Rectal smooth muscle tissue (tissue), 1 donor: ENCODE measurements at regions not wholly inside any gene's neighbourhood (a gene's known extent, or its start where the extent isn't known, plus 50 kb on each side); places are given as distances from the start of the nearest gene placed in this dataset.

Experiments
- H3K27ac ChIP-seq: one replicate; pipeline ENCODE4 v1.7.0; 2013; ENCODE audit warnings: low read depth, low read length, inconsistent platforms
- H3K27me3 ChIP-seq: one replicate; pipeline ENCODE4 v1.7.0; 2013; ENCODE audit warnings: low read length; ENCODE audit not compliant: control insufficient read depth, insufficient read depth
- H3K36me3 ChIP-seq: one replicate; pipeline ENCODE4 v1.7.0; 2013; ENCODE audit warnings: low read length; ENCODE audit not compliant: control insufficient read depth, insufficient read depth
- H3K4me1 ChIP-seq: one replicate; pipeline ENCODE4 v1.7.0; 2013; ENCODE audit warnings: low read length; ENCODE audit not compliant: control insufficient read depth, insufficient read depth
- H3K4me3 ChIP-seq: one replicate; pipeline ENCODE4 v1.7.0; 2013; ENCODE audit warnings: low read length
- H3K9ac ChIP-seq: one replicate; pipeline ENCODE4 v1.7.0; 2013; ENCODE audit warnings: low read length

DNA sequence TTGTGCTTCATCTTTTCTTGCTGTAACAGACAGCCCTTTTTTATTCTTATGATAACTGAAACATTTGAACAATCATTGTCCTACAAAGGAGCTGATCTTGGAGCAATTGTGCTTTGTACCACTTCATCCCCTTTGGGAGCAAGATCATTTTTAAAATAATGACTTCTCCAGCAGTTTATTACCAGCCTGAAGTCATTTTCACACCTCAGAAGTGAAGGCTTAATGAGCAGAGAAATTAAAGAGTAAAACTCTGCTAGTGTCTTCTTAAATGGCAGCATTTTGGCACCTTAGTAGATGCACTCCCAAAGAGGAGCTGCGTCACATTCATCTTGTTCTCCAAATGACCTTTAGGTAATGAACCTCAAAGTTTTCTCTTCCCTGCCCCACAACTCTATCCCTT, 439.6 kb upstream of the CAMK1G start:
- Histone ChIP-seq H3K27ac (no peak overlapping the region), H3K27me3 (no peaks in the 10 kb centered on the region), H3K4me1 (no peaks in the 10 kb centered on the region), H3K9ac (no peak overlapping the region), H3K4me3 (no peak overlapping the region), H3K36me3 (no peaks in the 10 kb centered on the region)

GRCh38 chr1:209150114-209150513, 433.4 kb upstream of the CAMK1G start:
- no peak overlapping the region for H3K9ac ChIP-seq
- H3K36me3 ChIP-seq, result no peaks in the 10 kb centered on the region
- no peak overlapping the region for H3K27ac ChIP-seq
- H3K4me1 ChIP-seq, result no peaks in the 10 kb centered on the region
- no peaks in the 10 kb centered on the region for H3K27me3 ChIP-seq
- H3K4me3 ChIP-seq, result no peak overlapping the region

DNA sequence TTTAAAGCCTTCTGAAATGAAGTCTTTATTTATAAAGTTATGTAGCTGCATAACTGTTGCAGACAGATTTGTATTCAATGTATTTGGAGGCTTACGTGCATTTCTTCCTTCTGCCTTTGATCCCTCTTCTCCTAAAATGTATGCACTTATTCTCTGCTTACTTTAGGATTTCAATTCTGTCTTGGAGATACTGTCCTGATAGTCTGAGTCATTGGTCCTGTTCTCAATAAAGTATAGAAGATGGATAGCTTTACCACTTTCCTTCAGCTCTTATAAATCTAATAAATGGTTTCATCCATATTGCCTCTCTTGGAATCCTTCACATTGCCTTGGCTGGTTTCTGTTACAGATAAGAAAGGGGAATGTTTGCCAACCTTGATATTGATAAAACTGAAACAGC, 430.1 kb upstream of the CAMK1G start:
- Histone ChIP-seq H3K4me1 (no peaks in the 10 kb centered on the region), H3K36me3 (no peaks in the 10 kb centered on the region), H3K4me3 (no peak overlapping the region), H3K27ac (no peak overlapping the region), H3K27me3 (no peaks in the 10 kb centered on the region), H3K9ac (no peak overlapping the region)

DNA sequence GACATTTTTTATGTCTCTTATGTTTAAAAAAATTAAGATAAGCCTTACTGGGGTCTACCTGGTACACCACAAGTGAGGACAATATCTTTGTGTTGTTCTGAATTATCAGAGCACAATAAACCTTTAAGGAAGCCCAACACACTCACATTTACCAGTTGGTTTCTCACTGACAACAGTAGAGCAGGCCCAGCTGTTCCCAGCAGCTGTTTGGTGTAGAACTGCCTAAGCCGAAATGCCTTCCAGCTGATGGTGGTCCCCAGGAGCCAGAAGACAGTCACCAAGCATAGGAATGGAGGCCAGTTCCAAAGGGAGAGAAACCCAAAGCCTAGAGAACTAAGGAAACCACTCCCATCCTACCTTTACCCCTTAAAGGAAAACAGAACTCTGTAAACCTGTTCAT, 428.6 kb upstream of the CAMK1G start:
- H3K9ac ChIP-seq, result no peak overlapping the region
- no peaks in the 10 kb centered on the region for H3K4me1 ChIP-seq
- H3K27me3 ChIP-seq, result no peaks in the 10 kb centered on the region
- no peak overlapping the region for H3K27ac ChIP-seq
- no peak overlapping the region for H3K4me3 ChIP-seq
- H3K36me3 ChIP-seq, result no peaks in the 10 kb centered on the region

GRCh38 chr1:209155546-209155945, 428.0 kb upstream of the CAMK1G start:
- H3K4me3 ChIP-seq, result no peak overlapping the region
- H3K36me3 ChIP-seq, result no peaks in the 10 kb centered on the region
- H3K27me3 ChIP-seq, result no peaks in the 10 kb centered on the region
- H3K9ac ChIP-seq, result no peak overlapping the region
- no peak overlapping the region for H3K27ac ChIP-seq
- no peaks in the 10 kb centered on the region for H3K4me1 ChIP-seq

DNA sequence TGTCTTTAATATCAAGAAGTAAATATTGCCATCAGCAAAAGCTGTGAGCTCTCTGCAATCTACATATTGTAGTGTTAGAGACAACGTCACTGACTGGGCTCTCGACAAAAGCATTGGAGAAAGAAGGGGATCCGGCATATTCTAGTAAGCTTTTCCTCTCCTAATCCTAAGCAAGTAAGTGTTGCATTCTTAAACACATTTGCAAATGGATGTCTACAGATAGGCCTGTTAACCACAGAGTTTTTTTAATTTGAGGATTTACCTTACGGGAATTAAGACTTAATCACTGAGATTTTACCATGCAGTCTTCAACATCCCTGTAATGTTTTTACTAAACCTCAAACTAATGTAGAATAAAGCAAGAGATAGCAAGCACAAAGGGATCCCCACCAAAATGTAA, 426.5 kb upstream of the CAMK1G start:
- no peaks in the 10 kb centered on the region for H3K4me1 ChIP-seq
- H3K4me3 ChIP-seq, result no peak overlapping the region
- no peaks in the 10 kb centered on the region for H3K36me3 ChIP-seq

GRCh38 chr1:209157546-209158249, 425.8 kb upstream of the CAMK1G start:
- Histone ChIP-seq H3K27ac (no peak overlapping the region), H3K9ac (no peak overlapping the region), H3K27me3 (no peaks in the 10 kb centered on the region)

More for the DNA sequence above, 426.5 kb upstream of the CAMK1G start:
- no peak overlapping the region for H3K27ac ChIP-seq
- no peaks in the 10 kb centered on the region for H3K27me3 ChIP-seq
- H3K9ac ChIP-seq, result no peak overlapping the region

DNA sequence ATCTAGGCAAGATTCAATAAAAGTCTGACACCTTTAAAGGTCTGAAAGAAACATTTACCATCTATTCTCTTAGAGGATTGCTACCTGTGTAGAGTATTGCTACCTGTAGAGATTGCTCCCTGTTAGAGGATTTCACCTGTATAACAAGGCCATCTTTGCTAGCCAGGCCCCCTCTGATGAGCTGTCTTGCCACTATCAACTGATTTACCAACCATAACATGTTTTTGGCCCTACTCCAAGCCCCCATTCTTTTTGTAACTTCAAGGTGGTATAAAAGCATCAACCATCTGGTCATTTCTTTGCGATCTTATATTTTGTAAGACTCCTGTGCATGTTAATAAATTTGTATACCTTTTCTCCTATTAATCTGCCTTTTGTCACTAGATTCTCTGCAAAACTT, 424.7 kb upstream of the CAMK1G start:
- H3K27ac ChIP-seq, result no peak overlapping the region
- no peak overlapping the region for H3K4me3 ChIP-seq
- no peak overlapping the region for H3K9ac ChIP-seq
- no peaks in the 10 kb centered on the region for H3K36me3 ChIP-seq
- no peaks in the 10 kb centered on the region for H3K27me3 ChIP-seq
- no peaks in the 10 kb centered on the region for H3K4me1 ChIP-seq

More at GRCh38 chr1:209157546-209158249, 425.8 kb upstream of the CAMK1G start:
- H3K36me3 ChIP-seq, result no peaks in the 10 kb centered on the region
- no peak overlapping the region for H3K4me3 ChIP-seq
- no peaks in the 10 kb centered on the region for H3K4me1 ChIP-seq

DNA sequence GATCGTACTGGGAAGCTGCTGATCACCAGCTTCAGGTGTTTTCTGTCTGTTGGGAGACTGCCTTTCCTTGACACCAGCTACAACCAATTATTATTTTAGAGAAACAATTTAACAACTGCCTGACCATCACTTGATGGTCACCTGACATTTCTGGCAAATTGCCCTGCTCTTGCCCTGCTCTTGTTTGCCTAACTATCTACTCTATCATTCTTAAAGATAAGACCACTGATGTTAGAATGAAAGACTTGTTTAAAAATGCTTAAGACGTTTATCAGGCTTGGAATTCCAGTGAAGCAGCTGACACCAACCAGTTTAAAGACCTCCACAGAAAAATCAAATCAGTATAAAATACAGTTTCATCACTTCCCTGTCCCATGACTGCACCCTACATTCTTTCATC, 423.3 kb upstream of the CAMK1G start:
- H3K27ac ChIP-seq, result no peak overlapping the region
- H3K4me3 ChIP-seq, result no peak overlapping the region
- no peak overlapping the region for H3K9ac ChIP-seq
- no peaks in the 10 kb centered on the region for H3K36me3 ChIP-seq
- no peaks in the 10 kb centered on the region for H3K4me1 ChIP-seq
- no peaks in the 10 kb centered on the region for H3K27me3 ChIP-seq

DNA sequence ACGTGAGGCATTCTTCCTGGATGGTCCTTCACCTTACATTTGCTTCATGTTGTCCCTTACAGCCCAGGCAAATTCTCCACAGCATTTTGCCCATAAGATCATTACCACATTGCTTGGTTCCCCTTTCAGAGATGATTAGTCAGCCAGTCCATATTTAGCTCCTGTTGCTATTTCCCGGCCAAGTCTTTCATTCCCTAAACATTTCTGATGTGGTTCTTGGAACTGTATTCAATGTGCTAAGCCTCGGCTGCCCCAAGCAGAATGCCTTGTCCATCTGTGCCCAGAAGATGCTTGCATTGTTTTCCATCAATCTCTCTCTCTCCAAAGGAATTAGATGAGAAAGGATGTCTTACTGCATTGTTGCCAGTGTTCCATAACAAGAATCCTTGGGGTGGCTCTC, 420.9 kb upstream of the CAMK1G start:
- Histone ChIP-seq H3K27ac (no peak overlapping the region), H3K36me3 (no peaks in the 10 kb centered on the region), H3K9ac (no peak overlapping the region), H3K27me3 (no peaks in the 10 kb centered on the region), H3K4me1 (no peaks in the 10 kb centered on the region), H3K4me3 (no peak overlapping the region)

- Histone ChIP-seq H3K4me1 (no peaks in the 10 kb centered on the region), H3K4me3 (no peak overlapping the region), H3K27ac (no peak overlapping the region), H3K27me3 (no peaks in the 10 kb centered on the region), H3K9ac (no peak overlapping the region), H3K36me3 (no peaks in the 10 kb centered on the region)
Measured at GRCh38 chr1:209168204-209168603, 415.3 kb upstream of the CAMK1G start.

GRCh38 chr1:209171151-209171550, 412.4 kb upstream of the CAMK1G start:
- H3K9ac ChIP-seq, result no peak overlapping the region
- no peaks in the 10 kb centered on the region for H3K36me3 ChIP-seq
- no peaks in the 10 kb centered on the region for H3K4me1 ChIP-seq
- no peaks in the 10 kb centered on the region for H3K27me3 ChIP-seq
- H3K4me3 ChIP-seq, result no peak overlapping the region
- no peak overlapping the region for H3K27ac ChIP-seq

- no peak overlapping the region for H3K27ac ChIP-seq
Measured at GRCh38 chr1:209172286-209172685, 411.2 kb upstream of the CAMK1G start.

More at GRCh38 chr1:209172286-209172685, 411.2 kb upstream of the CAMK1G start:
- Histone ChIP-seq H3K4me3 (no peak overlapping the region), H3K9ac (no peak overlapping the region), H3K4me1 (no peaks in the 10 kb centered on the region), H3K27me3 (no peaks in the 10 kb centered on the region), H3K36me3 (no peaks in the 10 kb centered on the region)
